ENCODE measurements at regions not wholly inside any gene's neighbourhood (a gene's known extent, or its start where the extent isn't known, plus 50 kb on each side); places are given as distances from the start of the nearest gene placed in this dataset.

GRCh38 chr6:137659871-137660270 is 165.7 kb upstream of the OLIG3 start:
- TF ChIP-seq CTCF (IDR thresholded peaks at IDR 0.05) = no peak
- no peak for TF ChIP-seq POLR2A (IDR thresholded peaks at IDR 0.05)

Measured in upper lobe of left lung (tissue), 4 donors.